ENCODE measurements at regions not wholly inside any gene's neighbourhood (a gene's known extent, or its start where the extent isn't known, plus 50 kb on each side); places are given as distances from the start of the nearest gene placed in this dataset.

- no peak overlapping the region for H2BK5ac ChIP-seq (ENCODE audit: low read depth, low read length, poor library complexity, severe bottlenecking)
- no peak overlapping the region for H3K56ac ChIP-seq (ENCODE audit: extremely low read depth, insufficient read depth, low read length)
- H3K4me3 ChIP-seq (ENCODE audit: insufficient read depth, low read depth, low read length) = no peak overlapping the region
- WGBS, 2 experiments (ENCODE audit: extremely low coverage in 2 of 2, insufficient read length in 1 of 2) = no CpG with 5 or more reads among the region's 2 CpGs
- intact Hi-C loops (cut with micrococcal nuclease) = no loop called here
- dilution Hi-C loops (cut with HindIII; ENCODE audit: low sequenced_read_pairs, unreplicated experiment) = no loop called here
- ChIA-PET POLR2A (ENCODE audit: unreplicated experiment) (no interaction called here), CTCF (interaction anchor here (1.2 kb wide), 1 partner anchor 9 kb away, joined by 4 read pairs; no protein-coding TSS in a partner anchor)
- no peak overlapping the region for H2BK120ac ChIP-seq (ENCODE audit: low read depth, low read length)
- H4K8ac ChIP-seq (ENCODE audit: low read depth in 2 of 2, low read length in 2 of 2) = no peak overlapping the region
- H2AK9ac ChIP-seq (replicated peaks; ENCODE audit: low read depth, low read length, poor library complexity) = no peak overlapping the region
- no peak overlapping the region for H2AK5ac ChIP-seq (ENCODE audit: low read depth, low read length)
- H3K27me3 ChIP-seq (ENCODE audit: control insufficient read depth, insufficient read depth, low read length) = no peaks in the 10 kb centered on the region
- H3K9me3 ChIP-seq (ENCODE audit: control insufficient read depth, insufficient read depth, low read length) = peaks cover 10% of the 10 kb centered on the region; the same call in 1 of the 2 replicates
- H3K27ac ChIP-seq (ENCODE audit: insufficient read depth, low read length) = no peak overlapping the region
- H3K36me3 ChIP-seq (ENCODE audit: control insufficient read depth, insufficient read depth, low read length) = no peaks in the 10 kb centered on the region
- no peak overlapping the region for H4K91ac ChIP-seq (ENCODE audit: insufficient read depth, low read depth, low read length)
- in situ Hi-C loops (cut with MboI; ENCODE audit: low sequenced_read_pairs) = no loop called here
- H3K18ac ChIP-seq (ENCODE audit: low read depth, low read length) = no peak overlapping the region
- no peaks in the 10 kb centered on the region for H4K20me1 ChIP-seq (ENCODE audit: insufficient read depth, low read length)
- H3K79me1 ChIP-seq (ENCODE audit: low read depth in 1 of 2, low read length in 2 of 2) = no peaks in the 10 kb centered on the region
- no peak overlapping the region for H2BK15ac ChIP-seq (ENCODE audit: low read depth, low read length)
- H2BK20ac ChIP-seq (ENCODE audit: low read depth, low read length) = no peak overlapping the region
- no peak overlapping the region for H3K14ac ChIP-seq (replicated peaks; ENCODE audit: low read depth, low read length)
- H3K9me1 ChIP-seq (ENCODE audit: insufficient read depth, low read length) = no peaks in the 10 kb centered on the region
- no TSS peak for BruUV-seq (replicated peaks)
- H3K23ac ChIP-seq (ENCODE audit: low read depth, low read length) = no peak overlapping the region
- no peak overlapping the region for H3K4ac ChIP-seq (ENCODE audit: low read depth, low read length)
- ATAC-seq (ENCODE audit: low read depth) = no peak
- peaks cover 3% of the 10 kb centered on the region; the same call in 1 of the 2 replicates for H3K4me1 ChIP-seq (ENCODE audit: control insufficient read depth, insufficient read depth, low read length)
- no peak overlapping the region for H2AFZ ChIP-seq (replicated peaks; ENCODE audit: low read length, poor library complexity)
- no peak overlapping the region for H3K9ac ChIP-seq (ENCODE audit: low read depth, low read length)
- no peak overlapping the region for H4K5ac ChIP-seq (ENCODE audit: low read depth, low read length)
- H3K4me2 ChIP-seq (ENCODE audit: low read depth, low read length) = no peak overlapping the region
- TF ChIP-seq CEBPB (IDR thresholded peaks at IDR 0.05; ENCODE audit: low read depth, low read length) = no peak
- no peak for DNase-seq
Measured at GRCh38 chr7:155877167-155877566, 64.9 kb upstream of the SHH start.
